ENCODE measurements at regions not wholly inside any gene's neighbourhood (a gene's known extent, or its start where the extent isn't known, plus 50 kb on each side); places are given as distances from the start of the nearest gene placed in this dataset.

DNA sequence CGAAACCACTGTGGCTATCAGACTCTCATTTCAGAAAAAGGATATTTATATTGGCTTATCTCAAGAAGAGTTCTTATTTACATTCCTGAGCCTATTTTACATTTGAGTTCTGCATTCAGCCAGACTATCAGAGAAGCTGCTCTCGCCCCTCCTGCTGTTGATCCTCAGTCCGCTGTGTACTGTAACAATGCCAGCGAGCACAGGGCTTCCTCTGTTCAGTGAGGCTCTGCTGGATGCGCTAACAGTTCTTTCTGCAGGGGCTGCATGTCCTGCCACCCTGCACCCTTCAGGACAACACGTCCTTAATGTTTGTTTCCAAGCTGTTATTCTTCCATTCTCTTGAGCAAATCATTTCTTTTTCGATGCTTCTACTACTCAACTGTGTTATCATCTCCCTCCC lies 463.7 kb upstream of the SGCG start:
- Histone ChIP-seq H3K9ac (ENCODE audit: insufficient read depth in 1 of 2, low read depth in 2 of 2, low read length in 2 of 2) (no peak overlapping the region), H3K4me2 (ENCODE audit: insufficient read depth, low read length) (no peak overlapping the region), H3K27me3 (ENCODE audit: control insufficient read depth in 2 of 2, insufficient read depth in 2 of 2, low read length in 2 of 2) (no peaks in the 10 kb centered on the region), H3K27ac (ENCODE audit: extremely low read depth, low read depth, low read length) (no peak overlapping the region), H2AFZ (ENCODE audit: low read depth, low read length) (no peak overlapping the region), H3K9me3 (replicated peaks; ENCODE audit: control insufficient read depth, insufficient read depth, low read depth, low read length) (no peaks in the 10 kb centered on the region), H4K20me1 (replicated peaks; ENCODE audit: control insufficient read depth, insufficient read depth, low read length) (no peaks in the 10 kb centered on the region), H3K9me1 (ENCODE audit: control insufficient read depth, insufficient read depth, low read length) (no peaks in the 10 kb centered on the region), H3K79me2 (ENCODE audit: control insufficient read depth, insufficient read depth, low read length) (no peaks in the 10 kb centered on the region), H3K36me3 (ENCODE audit: control insufficient read depth, insufficient read depth, low read length) (no peaks in the 10 kb centered on the region), H3K4me3 (no peak overlapping the region), H3K4me1 (replicated peaks in 1 of 2; ENCODE audit: control insufficient read depth in 2 of 2, insufficient read depth in 2 of 2, low read length in 2 of 2) (no peaks in the 10 kb centered on the region)
- BruUV-seq (replicated peaks): no TSS peak
- in situ Hi-C loops (cut with MboI) (no loop called here), intact Hi-C loops (cut with micrococcal nuclease) (no loop called here)
- POLR2A ChIA-PET: no interaction called here
- DNase-seq (ENCODE audit: extremely low read depth in 1 of 4, low spot score in 3 of 4) (no peak), FAIRE-seq (no peak), ATAC-seq (no peak)
- CTCF ChIA-PET (ENCODE audit: low intra/inter-chr PET ratio): no interaction called here
- WGBS (ENCODE audit: insufficient coverage, low coverage, missing lambda C conversion rate): 0% methylated on average over 7 of the region's 7 CpGs
- TF ChIP-seq FOXJ3 (CRISPR knock-in tag; IDR thresholded peaks at IDR 0.05): no peak
- TF ChIP-seq MYBL2 (IDR thresholded peaks at IDR 0.05; ENCODE audit: low read depth): no peak
- no peak for TF ChIP-seq MYBL2 (CRISPR knock-in tag; IDR thresholded peaks at IDR 0.05; ENCODE audit: borderline replicate concordance)
- TF ChIP-seq, protein P1, sequence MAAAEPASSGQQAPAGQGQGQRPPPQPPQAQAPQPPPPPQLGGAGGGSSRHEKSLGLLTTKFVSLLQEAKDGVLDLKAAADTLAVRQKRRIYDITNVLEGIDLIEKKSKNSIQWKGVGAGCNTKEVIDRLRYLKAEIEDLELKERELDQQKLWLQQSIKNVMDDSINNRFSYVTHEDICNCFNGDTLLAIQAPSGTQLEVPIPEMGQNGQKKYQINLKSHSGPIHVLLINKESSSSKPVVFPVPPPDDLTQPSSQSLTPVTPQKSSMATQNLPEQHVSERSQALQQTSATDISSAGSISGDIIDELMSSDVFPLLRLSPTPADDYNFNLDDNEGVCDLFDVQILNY (CRISPR knock-in tag; IDR thresholded peaks at IDR 0.05): no peak
- no peak for TF ChIP-seq POLR3A (IDR thresholded peaks at IDR 0.05; ENCODE audit: borderline replicate concordance, extremely low read depth, insufficient read depth, insufficient read length)
- no peak for TF ChIP-seq DPF2 (IDR thresholded peaks at IDR 0.05)
- no peak for TF ChIP-seq POLR2H (tag; IDR thresholded peaks at IDR 0.05; ENCODE audit: low read depth)
- no peak for TF ChIP-seq TAF9B (IDR thresholded peaks at IDR 0.05; ENCODE audit: partially characterized antibody)
- TF ChIP-seq CCNT2 (IDR thresholded peaks at IDR 0.05; ENCODE audit: borderline replicate concordance, extremely low read depth, insufficient read length, low read depth, low read length): no peak
- no peak for TF ChIP-seq ZNF75A (CRISPR knock-in tag; IDR thresholded peaks at IDR 0.05)
- TF ChIP-seq, protein P2, sequence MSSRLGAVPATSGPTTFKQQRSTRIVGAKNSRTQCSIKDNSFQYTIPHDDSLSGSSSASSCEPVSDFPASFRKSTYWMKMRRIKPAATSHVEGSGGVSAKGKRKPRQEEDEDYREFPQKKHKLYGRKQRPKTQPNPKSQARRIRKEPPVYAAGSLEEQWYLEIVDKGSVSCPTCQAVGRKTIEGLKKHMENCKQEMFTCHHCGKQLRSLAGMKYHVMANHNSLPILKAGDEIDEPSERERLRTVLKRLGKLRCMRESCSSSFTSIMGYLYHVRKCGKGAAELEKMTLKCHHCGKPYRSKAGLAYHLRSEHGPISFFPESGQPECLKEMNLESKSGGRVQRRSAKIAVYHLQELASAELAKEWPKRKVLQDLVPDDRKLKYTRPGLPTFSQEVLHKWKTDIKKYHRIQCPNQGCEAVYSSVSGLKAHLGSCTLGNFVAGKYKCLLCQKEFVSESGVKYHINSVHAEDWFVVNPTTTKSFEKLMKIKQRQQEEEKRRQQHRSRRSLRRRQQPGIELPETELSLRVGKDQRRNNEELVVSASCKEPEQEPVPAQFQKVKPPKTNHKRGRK (tag; IDR thresholded peaks at IDR 0.05): no peak
- TF ChIP-seq, protein P3, sequence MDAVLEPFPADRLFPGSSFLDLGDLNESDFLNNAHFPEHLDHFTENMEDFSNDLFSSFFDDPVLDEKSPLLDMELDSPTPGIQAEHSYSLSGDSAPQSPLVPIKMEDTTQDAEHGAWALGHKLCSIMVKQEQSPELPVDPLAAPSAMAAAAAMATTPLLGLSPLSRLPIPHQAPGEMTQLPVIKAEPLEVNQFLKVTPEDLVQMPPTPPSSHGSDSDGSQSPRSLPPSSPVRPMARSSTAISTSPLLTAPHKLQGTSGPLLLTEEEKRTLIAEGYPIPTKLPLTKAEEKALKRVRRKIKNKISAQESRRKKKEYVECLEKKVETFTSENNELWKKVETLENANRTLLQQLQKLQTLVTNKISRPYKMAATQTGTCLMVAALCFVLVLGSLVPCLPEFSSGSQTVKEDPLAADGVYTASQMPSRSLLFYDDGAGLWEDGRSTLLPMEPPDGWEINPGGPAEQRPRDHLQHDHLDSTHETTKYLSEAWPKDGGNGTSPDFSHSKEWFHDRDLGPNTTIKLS (IDR thresholded peaks at IDR 0.05; ENCODE audit: borderline replicate concordance, low read depth): no peak
- TF ChIP-seq ZNF785 (CRISPR knock-in tag; IDR thresholded peaks at IDR 0.05): no peak
- TF ChIP-seq, protein P4, sequence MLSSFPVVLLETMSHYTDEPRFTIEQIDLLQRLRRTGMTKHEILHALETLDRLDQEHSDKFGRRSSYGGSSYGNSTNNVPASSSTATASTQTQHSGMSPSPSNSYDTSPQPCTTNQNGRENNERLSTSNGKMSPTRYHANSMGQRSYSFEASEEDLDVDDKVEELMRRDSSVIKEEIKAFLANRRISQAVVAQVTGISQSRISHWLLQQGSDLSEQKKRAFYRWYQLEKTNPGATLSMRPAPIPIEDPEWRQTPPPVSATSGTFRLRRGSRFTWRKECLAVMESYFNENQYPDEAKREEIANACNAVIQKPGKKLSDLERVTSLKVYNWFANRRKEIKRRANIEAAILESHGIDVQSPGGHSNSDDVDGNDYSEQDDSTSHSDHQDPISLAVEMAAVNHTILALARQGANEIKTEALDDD (IDR thresholded peaks at IDR 0.05): no peak
- TF ChIP-seq NRF1 (conservative IDR thresholded peaks at IDR 0.05 in 1 of 2, IDR thresholded peaks at IDR 0.05 in 1 of 2): no peak
- no peak for TF ChIP-seq TAF1 (IDR thresholded peaks at IDR 0.05; ENCODE audit: control insufficient read depth, extremely low read depth, insufficient read depth, low read length, severe bottlenecking)
- TF ChIP-seq, protein P5, sequence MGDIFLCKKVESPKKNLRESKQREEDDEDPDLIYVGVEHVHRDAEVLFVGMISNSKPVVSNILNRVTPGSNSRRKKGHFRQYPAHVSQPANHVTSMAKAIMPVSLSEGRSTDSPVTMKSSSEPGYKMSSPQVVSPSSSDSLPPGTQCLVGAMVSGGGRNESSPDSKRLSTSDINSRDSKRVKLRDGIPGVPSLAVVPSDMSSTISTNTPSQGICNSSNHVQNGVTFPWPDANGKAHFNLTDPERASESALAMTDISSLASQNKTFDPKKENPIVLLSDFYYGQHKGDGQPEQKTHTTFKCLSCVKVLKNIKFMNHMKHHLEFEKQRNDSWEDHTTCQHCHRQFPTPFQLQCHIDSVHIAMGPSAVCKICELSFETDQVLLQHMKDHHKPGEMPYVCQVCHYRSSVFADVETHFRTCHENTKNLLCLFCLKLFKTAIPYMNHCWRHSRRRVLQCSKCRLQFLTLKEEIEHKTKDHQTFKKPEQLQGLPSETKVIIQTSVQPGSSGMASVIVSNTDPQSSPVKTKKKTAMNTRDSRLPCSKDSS (IDR thresholded peaks at IDR 0.05; ENCODE audit: low read depth, partially characterized antibody): no peak
- TF ChIP-seq SNIP1 (IDR thresholded peaks at IDR 0.05; ENCODE audit: low read depth): no peak
